Hepatocyte (in vitro differentiated cells): ENCODE measurements at regions not wholly inside any gene's neighbourhood (a gene's known extent, or its start where the extent isn't known, plus 50 kb on each side); places are given as distances from the start of the nearest gene placed in this dataset.

ENCODE experiments used
- DNase-seq: peaks from one replicate; pipeline ENCODE4 v3.0.0-alpha.2; 2016; ENCODE audit warnings: low spot score
- H2AFZ ChIP-seq: fragments of 200-600 bp; sonication (generic); 2 replicates; pipeline ENCODE4 v1.6.0; 2016; ENCODE audit warnings: antibody characterized with exemption, mild to moderate bottlenecking
- H3K27ac ChIP-seq: fragments of 200-600 bp; sonication (generic); 2 replicates; pipeline ENCODE4 v1.5.1; 2016; ENCODE audit warnings: mild to moderate bottlenecking
- H3K27me3 ChIP-seq: fragments of 200-600 bp; sonication (generic); 2 replicates; pipeline ENCODE4 v1.6.1; 2016
- H3K36me3 ChIP-seq: fragments of 200-600 bp; sonication (generic); replicated peaks from 2 replicates; pipeline ENCODE4 v1.5.1; 2016; ENCODE audit warnings: low read depth; ENCODE audit not compliant: insufficient read depth
- H3K4me1 ChIP-seq: fragments of 200-600 bp; sonication (generic); 2 replicates; pipeline ENCODE4 v1.5.1; 2016; ENCODE audit warnings: mild to moderate bottlenecking, moderate library complexity; ENCODE audit not compliant: insufficient read depth
- H3K4me2 ChIP-seq: fragments of 200-600 bp; sonication (generic); 2 replicates; pipeline ENCODE4 v1.6.0; 2016
- H3K4me3 ChIP-seq: fragments of 200-600 bp; sonication (generic); 2 replicates; pipeline ENCODE4 v1.5.1; 2016; ENCODE audit warnings: mild to moderate bottlenecking
- H3K79me2 ChIP-seq: fragments of 200-600 bp; sonication (generic); 2 replicates; pipeline ENCODE4 v1.6.0; 2017; ENCODE audit warnings: mild to moderate bottlenecking
- H3K9me2 ChIP-seq: fragments of 200-600 bp; sonication (generic); replicated peaks from 2 replicates; pipeline ENCODE4 v1.6.0; 2017; ENCODE audit warnings: mild to moderate bottlenecking; ENCODE audit not compliant: insufficient read depth
- H3K9me3 ChIP-seq: fragments of 200-600 bp; sonication (generic); 2 replicates; pipeline ENCODE4 v1.5.1; 2016; ENCODE audit warnings: low read depth, mild to moderate bottlenecking
- H4K20me1 ChIP-seq: fragments of 200-600 bp; sonication (generic); 2 replicates; pipeline ENCODE4 v1.6.0; 2016; ENCODE audit warnings: mild to moderate bottlenecking; ENCODE audit not compliant: insufficient read depth, poor library complexity, severe bottlenecking
- CTCF ChIP-seq: fragments of 200-600 bp; sonication (generic); IDR thresholded peaks from 2 replicates; pipeline ENCODE4 v1.5.1; 2016; ENCODE audit warnings: antibody characterized with exemption, mild to moderate bottlenecking; ENCODE audit not compliant: poor library complexity
- EZH2 ChIP-seq: fragments of 200-600 bp; sonication (generic); IDR thresholded peaks from 2 replicates; pipeline ENCODE4 v1.6.1; 2016; ENCODE audit warnings: antibody characterized with exemption, mild to moderate bottlenecking, borderline replicate concordance
- EZH2phosphoT487 ChIP-seq: fragments of 200-600 bp; sonication (generic); IDR thresholded peaks from one replicate; pipeline ENCODE4 v1.6.1; 2018; ENCODE audit warnings: antibody characterized with exemption, mild to moderate bottlenecking, low read depth, moderate library complexity; ENCODE audit not compliant: unreplicated experiment, severe bottlenecking
- WGBS: methylation state at CpG from one replicate; pipeline ENCODE4 v1.1.6; 2016; ENCODE audit warnings: low lambda C conversion rate; ENCODE audit errors: missing lambda C conversion rate; 5-methylcytosine and 5-hydroxymethylcytosine counted together

- Histone ChIP-seq H4K20me1 (no peaks in the 10 kb centered on the region), H3K79me2 (no peaks in the 10 kb centered on the region), H3K4me1 (peaks cover 5% of the 10 kb centered on the region), H3K9me3 (no peaks in the 10 kb centered on the region), H3K27me3 (no peaks in the 10 kb centered on the region), H3K9me2 (no peaks in the 10 kb centered on the region), H3K27ac (no peak overlapping the region), H2AFZ (no peak overlapping the region), H3K4me3 (no peak overlapping the region), H3K36me3 (no peaks in the 10 kb centered on the region), H3K4me2 (no peak overlapping the region)
- WGBS, result 87% methylated on average over 2 of the region's 2 CpGs
- DNase-seq, result no peak
- TF ChIP-seq EZH2, result no peak
- no peak for TF ChIP-seq CTCF
- TF ChIP-seq EZH2phosphoT487, result no peak
Observed at GRCh38 chr5:74306845-74307244, 333.7 kb downstream of the ENC1 start.

- H3K4me1 ChIP-seq, result no peaks in the 10 kb centered on the region
- no peaks in the 10 kb centered on the region for H3K79me2 ChIP-seq
- no peak for DNase-seq
- no peaks in the 10 kb centered on the region for H3K9me3 ChIP-seq
- no peak overlapping the region for H3K4me3 ChIP-seq
- no peaks in the 10 kb centered on the region for H3K9me2 ChIP-seq
- no peaks in the 10 kb centered on the region for H4K20me1 ChIP-seq
- WGBS, result 77% methylated on average over 1 of the region's 1 CpG
- H3K36me3 ChIP-seq, result no peaks in the 10 kb centered on the region
- no peak overlapping the region for H3K27ac ChIP-seq
- no peak overlapping the region for H2AFZ ChIP-seq
- TF ChIP-seq CTCF (no peak), EZH2 (no peak), EZH2phosphoT487 (no peak)
- H3K4me2 ChIP-seq, result no peak overlapping the region
- H3K27me3 ChIP-seq, result no peaks in the 10 kb centered on the region
Observed at GRCh38 chr5:74304536-74304935, 336.0 kb downstream of the ENC1 start.

- Histone ChIP-seq H2AFZ (no peak overlapping the region), H3K79me2 (no peaks in the 10 kb centered on the region), H3K27me3 (no peaks in the 10 kb centered on the region), H3K4me3 (no peak overlapping the region), H3K4me2 (no peak overlapping the region), H3K36me3 (no peaks in the 10 kb centered on the region), H3K9me2 (no peaks in the 10 kb centered on the region), H3K27ac (no peak overlapping the region), H3K9me3 (no peaks in the 10 kb centered on the region), H4K20me1 (no peaks in the 10 kb centered on the region), H3K4me1 (no peaks in the 10 kb centered on the region)
- TF ChIP-seq EZH2phosphoT487 (no peak), EZH2 (no peak)
- 100% methylated on average over 3 of the region's 3 CpGs for WGBS
- no peak for DNase-seq
Observed at GRCh38 chr5:74303578-74303977, 336.9 kb downstream of the ENC1 start.

- DNase-seq, result no peak
- Histone ChIP-seq H3K27me3 (no peaks in the 10 kb centered on the region), H3K79me2 (no peaks in the 10 kb centered on the region), H2AFZ (no peak overlapping the region), H3K9me3 (no peaks in the 10 kb centered on the region), H4K20me1 (no peaks in the 10 kb centered on the region), H3K36me3 (no peaks in the 10 kb centered on the region), H3K27ac (no peak overlapping the region), H3K4me3 (no peak overlapping the region), H3K9me2 (no peaks in the 10 kb centered on the region), H3K4me2 (no peak overlapping the region), H3K4me1 (no peaks in the 10 kb centered on the region)
- TF ChIP-seq EZH2, result no peak
- TF ChIP-seq CTCF, result no peak
- TF ChIP-seq EZH2phosphoT487, result no peak
Observed at GRCh38 chr5:74301576-74301975, 339.0 kb downstream of the ENC1 start.
